GM12864 (cell line): ENCODE measurements at regions not wholly inside any gene's neighbourhood (a gene's known extent, or its start where the extent isn't known, plus 50 kb on each side); places are given as distances from the start of the nearest gene placed in this dataset.

Experiments
- DNase-seq: peaks from one replicate; pipeline ENCODE4 v3.0.0-alpha.2; 2011; ENCODE audit warnings: low read depth
- H3K4me3 ChIP-seq: 2 replicates; pipeline ENCODE4 v1.5.1; 2011; ENCODE audit warnings: mild to moderate bottlenecking, low read depth, low read length, control low read depth
- CTCF ChIP-seq: IDR thresholded peaks from 2 replicates; pipeline ENCODE4 v1.5.1; 2011; ENCODE audit warnings: low read depth, mild to moderate bottlenecking, moderate library complexity, low read length, control low read depth, inconsistent platforms; ENCODE audit errors: missing control alignments

GRCh38 chr14:22699801-22700564 lies 55.8 kb upstream of the OR6J1 start:
- no peak for TF ChIP-seq CTCF
- DNase-seq: no peak
- no peak overlapping the region for H3K4me3 ChIP-seq

- TF ChIP-seq CTCF: no peak
- H3K4me3 ChIP-seq: peak overlapping the region; percentile 46; the same call in 1 of the 2 replicates
Measured at GRCh38 chr14:22713631-22713950, 52.9 kb upstream of the OXA1L start.

GRCh38 chr14:22715186-22715812 lies 51.2 kb upstream of the OXA1L start:
- no peak overlapping the region for H3K4me3 ChIP-seq
- no peak for DNase-seq
- no peak for TF ChIP-seq CTCF

More at GRCh38 chr14:22713631-22713950, 52.9 kb upstream of the OXA1L start:
- no peak for DNase-seq

GRCh38 chr14:22715890-22716289 lies 50.6 kb upstream of the OXA1L start:
- no peak overlapping the region for H3K4me3 ChIP-seq
- DNase-seq: no peak
- TF ChIP-seq CTCF: no peak
